ENCODE measurements at regions not wholly inside any gene's neighbourhood (a gene's known extent, or its start where the extent isn't known, plus 50 kb on each side); places are given as distances from the start of the nearest gene placed in this dataset.

GRCh38 chr5:17355586-17356346 is 138.3 kb downstream of the BASP1 start:
- no peak overlapping the region for H3K27ac ChIP-seq (replicated peaks in 1 of 4)
- H3K4me3 ChIP-seq = no peak overlapping the region
- no peaks in the 10 kb centered on the region for H3K27me3 ChIP-seq
- intact Hi-C loops (cut with DNase I) = no loop called here
- H3K9me3 ChIP-seq = no peaks in the 10 kb centered on the region
- WGBS = 79% methylated on average over 3 of the region's 3 CpGs
- no peaks in the 10 kb centered on the region for H3K36me3 ChIP-seq
- no peak for DNase-seq (ENCODE audit: extremely low spot score)
- no peaks in the 10 kb centered on the region for H3K4me1 ChIP-seq
- TF ChIP-seq POLR2AphosphoS5 (IDR thresholded peaks at IDR 0.05) (no peak), EP300 (IDR thresholded peaks at IDR 0.05) (no peak), POLR2A (IDR thresholded peaks at IDR 0.05; ENCODE audit: low read depth) (no peak)

- intact Hi-C loops (cut with DNase I) = no loop called here
- Histone ChIP-seq H3K4me1 (no peaks in the 10 kb centered on the region), H3K9me3 (no peaks in the 10 kb centered on the region), H3K27ac (replicated peaks in 1 of 4) (no peak overlapping the region), H3K36me3 (no peaks in the 10 kb centered on the region), H3K27me3 (no peaks in the 10 kb centered on the region), H3K4me3 (no peak overlapping the region)
- no peak for TF ChIP-seq POLR2A (IDR thresholded peaks at IDR 0.05; ENCODE audit: low read depth)
- TF ChIP-seq CTCF (IDR thresholded peaks at IDR 0.05) = no peak
- no peak for TF ChIP-seq EP300 (IDR thresholded peaks at IDR 0.05)
- TF ChIP-seq POLR2AphosphoS5 (IDR thresholded peaks at IDR 0.05) = no peak
- 69% methylated on average over 1 of the region's 1 CpG for WGBS
- no peak for DNase-seq (ENCODE audit: extremely low spot score)
Measured at GRCh38 chr5:17356551-17356950, 139.1 kb downstream of the BASP1 start.

- Histone ChIP-seq H3K4me1 (no peaks in the 10 kb centered on the region), H3K27ac (replicated peaks in 1 of 4) (no peak overlapping the region), H3K36me3 (no peaks in the 10 kb centered on the region), H3K4me3 (no peak overlapping the region), H3K27me3 (no peaks in the 10 kb centered on the region), H3K9me3 (no peaks in the 10 kb centered on the region)
- intact Hi-C loops (cut with DNase I) = no loop called here
- TF ChIP-seq EP300 (IDR thresholded peaks at IDR 0.05) (no peak), POLR2AphosphoS5 (IDR thresholded peaks at IDR 0.05) (no peak), POLR2A (IDR thresholded peaks at IDR 0.05; ENCODE audit: low read depth) (no peak), CTCF (IDR thresholded peaks at IDR 0.05) (no peak)
- 91% methylated on average over 3 of the region's 3 CpGs for WGBS
- no peak for DNase-seq (ENCODE audit: extremely low spot score)
Measured at GRCh38 chr5:17357504-17357903, 140.1 kb downstream of the BASP1 start.

- no peaks in the 10 kb centered on the region for H3K4me1 ChIP-seq
- H3K4me3 ChIP-seq = no peak overlapping the region
- intact Hi-C loops (cut with DNase I) = no loop called here
- H3K9me3 ChIP-seq = no peaks in the 10 kb centered on the region
- H3K27ac ChIP-seq (replicated peaks in 1 of 4) = no peak overlapping the region
- WGBS = 88% methylated on average over 3 of the region's 3 CpGs
- DNase-seq (ENCODE audit: extremely low spot score) = no peak
- no peaks in the 10 kb centered on the region for H3K27me3 ChIP-seq
- TF ChIP-seq POLR2AphosphoS5 (IDR thresholded peaks at IDR 0.05) (no peak), POLR2A (IDR thresholded peaks at IDR 0.05; ENCODE audit: low read depth) (no peak), EP300 (IDR thresholded peaks at IDR 0.05) (no peak), CTCF (IDR thresholded peaks at IDR 0.05) (no peak)
- H3K36me3 ChIP-seq = no peaks in the 10 kb centered on the region
Measured at GRCh38 chr5:17358031-17358430, 140.0 kb upstream of the TAF11L2 start.

- 74% methylated on average over 11 of the region's 11 CpGs for WGBS
- H3K9me3 ChIP-seq = no peaks in the 10 kb centered on the region
- no peaks in the 10 kb centered on the region for H3K4me1 ChIP-seq
- intact Hi-C loops (cut with DNase I) = no loop called here
- TF ChIP-seq POLR2A (IDR thresholded peaks at IDR 0.05; ENCODE audit: low read depth) = no peak
- TF ChIP-seq CTCF (IDR thresholded peaks at IDR 0.05) = no peak
- TF ChIP-seq EP300 (IDR thresholded peaks at IDR 0.05) = no peak
- TF ChIP-seq POLR2AphosphoS5 (IDR thresholded peaks at IDR 0.05) = no peak
- H3K27me3 ChIP-seq = no peaks in the 10 kb centered on the region
- DNase-seq (ENCODE audit: extremely low spot score) = no peak
- H3K4me3 ChIP-seq = no peak overlapping the region
- H3K36me3 ChIP-seq = no peaks in the 10 kb centered on the region
- H3K27ac ChIP-seq (replicated peaks in 1 of 4) = no peak overlapping the region
Measured at GRCh38 chr5:17359451-17360011, 138.5 kb upstream of the TAF11L2 start.
